Caco-2 (cell line): ENCODE measurements at regions not wholly inside any gene's neighbourhood (a gene's known extent, or its start where the extent isn't known, plus 50 kb on each side); places are given as distances from the start of the nearest gene placed in this dataset.

ENCODE experiments used
- BruUV-seq: library from RNA; stranded (reverse); fragments of 400-500 nt; replicated peaks from 2 replicates; lab custom pipeline; 2021; lab: Mats Ljungman, UMichigan
- CTCF ChIA-PET: fragments of 300-600 bp; sonication (Branson Sonifier 250); formaldehyde crosslinking; loops from one replicate; lab custom pipeline; 2022; ENCODE audit warnings: antibody characterized with exemption; lab: Charles Lee
- POLR2A ChIA-PET: fragments of 300-600 bp; sonication (Branson Sonifier 250); formaldehyde crosslinking; loops from one replicate; lab custom pipeline; 2022; ENCODE audit warnings: antibody characterized with exemption; lab: Charles Lee
- DNase-seq, 2 experiments: peaks; one replicate each; pipeline versions ENCODE4 v3.0.0 to v3.0.0-alpha.2; 2020 to 2022
- H3K27me3 ChIP-seq: replicated peaks from 2 replicates; pipeline ENCODE4 v1.6.0; 2011; ENCODE audit warnings: low read length; ENCODE audit not compliant: control insufficient read depth, insufficient read depth
- H3K36me3 ChIP-seq: 2 replicates; pipeline ENCODE4 v1.5.1; 2011; ENCODE audit warnings: low read length; ENCODE audit not compliant: control insufficient read depth, insufficient read depth
- H3K4me1 ChIP-seq: fragments of 250-450 bp; sonication (Bioruptor Pico); 2 replicates; pipeline ENCODE4 v1.5.1; 2020; ENCODE audit warnings: mild to moderate bottlenecking
- H3K4me3 ChIP-seq: 2 replicates; pipeline ENCODE4 v1.5.1; 2011; ENCODE audit warnings: low read depth, mild to moderate bottlenecking, control low read depth, low read length
- H3K9me3 ChIP-seq: fragments of 250-450 bp; sonication (Bioruptor Pico); 2 replicates; pipeline ENCODE4 v1.5.1; 2020; ENCODE audit warnings: mild to moderate bottlenecking, moderate library complexity
- H3K27ac Mint-ChIP-seq: one replicate; pipeline ENCODE4 v1.8.0; 2022; ENCODE audit warnings: mixed read lengths; ENCODE audit not compliant: unreplicated experiment
- H3K27me3 Mint-ChIP-seq: one replicate; pipeline ENCODE4 v1.8.0; 2022; ENCODE audit warnings: mixed read lengths; ENCODE audit not compliant: insufficient read depth, unreplicated experiment
- H3K36me3 Mint-ChIP-seq: one replicate; pipeline ENCODE4 v1.8.0; 2022; ENCODE audit warnings: mild to moderate bottlenecking, mixed read lengths; ENCODE audit not compliant: insufficient read depth, unreplicated experiment
- H3K4me1 Mint-ChIP-seq: one replicate; pipeline ENCODE4 v1.8.0; 2022; ENCODE audit warnings: low read depth, mixed read lengths; ENCODE audit not compliant: unreplicated experiment
- H3K4me3 Mint-ChIP-seq: one replicate; pipeline ENCODE4 v1.8.0; 2022; ENCODE audit warnings: mild to moderate bottlenecking, moderate library complexity, mixed read lengths; ENCODE audit not compliant: unreplicated experiment
- H3K9me3 Mint-ChIP-seq: one replicate; pipeline ENCODE4 v1.8.0; 2022; ENCODE audit warnings: mixed read lengths; ENCODE audit not compliant: unreplicated experiment
- CTCF ChIP-seq, 2 experiments: fragments of 200-600 bp in 1 of 2; IDR thresholded peaks; 1 replicate in 1 of 2; 2 replicates in 1 of 2; pipeline versions ENCODE4 v1.5.1 to v1.8.0; 2011 to 2022; ENCODE audit warnings: antibody characterized with exemption in 1 of 2, control low read depth in 1 of 2, inconsistent platforms in 1 of 2, low read depth in 1 of 2, low read length in 1 of 2, mild to moderate bottlenecking in 1 of 2, moderate library complexity in 1 of 2; ENCODE audit not compliant: insufficient read depth in 1 of 2, severe bottlenecking in 1 of 2, unreplicated experiment in 1 of 2
- intact Hi-C: fragments of 100-400 bp; cut with micrococcal nuclease; formaldehyde crosslinking; loops from one replicate; pipeline ENCODE4 v1.10.0; 2022; ENCODE audit not compliant: unreplicated experiment

- ChIA-PET POLR2A (no interaction called here), CTCF (no interaction called here)
- H3K9me3 ChIP-seq: no peaks in the 10 kb centered on the region
- intact Hi-C loops: no loop called here
- H3K4me3 ChIP-seq: no peak overlapping the region
- TF ChIP-seq CTCF (IDR thresholded peaks at IDR 0.05; ENCODE audit: insufficient read depth in 1 of 2, low read depth in 1 of 2, low read length in 1 of 2, severe bottlenecking in 1 of 2, unreplicated experiment in 1 of 2): no peak
- Mint-ChIP-seq H3K4me1 (no peaks in the 10 kb centered on the region), H3K27ac (no peak overlapping the region), H3K4me3 (no peak overlapping the region), H3K27me3 (peaks cover 14% of the 10 kb centered on the region), H3K36me3 (no peaks in the 10 kb centered on the region), H3K9me3 (no peaks in the 10 kb centered on the region)
- no TSS peak for BruUV-seq
- no peak for DNase-seq
- H3K36me3 ChIP-seq: no peaks in the 10 kb centered on the region
- H3K27me3 ChIP-seq: no peaks in the 10 kb centered on the region
- no peaks in the 10 kb centered on the region for H3K4me1 ChIP-seq
Measured at GRCh38 chr6:16841241-16841640, 80.0 kb upstream of the ATXN1 start.

GRCh38 chr6:16840725-16841124 lies 79.5 kb upstream of the ATXN1 start:
- BruUV-seq: no TSS peak
- TF ChIP-seq CTCF (IDR thresholded peaks at IDR 0.05; ENCODE audit: insufficient read depth in 1 of 2, low read depth in 1 of 2, low read length in 1 of 2, severe bottlenecking in 1 of 2, unreplicated experiment in 1 of 2): no peak
- H3K4me1 Mint-ChIP-seq: no peaks in the 10 kb centered on the region

GRCh38 chr6:16840291-16840690 lies 79.0 kb upstream of the ATXN1 start:
- H3K4me1 Mint-ChIP-seq: no peaks in the 10 kb centered on the region
- POLR2A ChIA-PET: no interaction called here
- H3K27me3 Mint-ChIP-seq: peaks cover 14% of the 10 kb centered on the region
- Histone ChIP-seq H3K27me3 (no peaks in the 10 kb centered on the region), H3K9me3 (no peaks in the 10 kb centered on the region), H3K36me3 (no peaks in the 10 kb centered on the region), H3K4me1 (no peaks in the 10 kb centered on the region), H3K4me3 (no peak overlapping the region)
- H3K9me3 Mint-ChIP-seq: no peaks in the 10 kb centered on the region
- H3K36me3 Mint-ChIP-seq: no peaks in the 10 kb centered on the region
- no peak overlapping the region for H3K27ac Mint-ChIP-seq
- no peak for DNase-seq
- BruUV-seq: no TSS peak
- H3K4me3 Mint-ChIP-seq: no peak overlapping the region
- intact Hi-C loops: no loop called here
- CTCF ChIA-PET: no interaction called here
- no peak for TF ChIP-seq CTCF (IDR thresholded peaks at IDR 0.05; ENCODE audit: insufficient read depth in 1 of 2, low read depth in 1 of 2, low read length in 1 of 2, severe bottlenecking in 1 of 2, unreplicated experiment in 1 of 2)

More at GRCh38 chr6:16840725-16841124, 79.5 kb upstream of the ATXN1 start:
- DNase-seq: no peak
- Histone ChIP-seq H3K4me1 (no peaks in the 10 kb centered on the region), H3K36me3 (no peaks in the 10 kb centered on the region), H3K4me3 (no peak overlapping the region), H3K9me3 (no peaks in the 10 kb centered on the region), H3K27me3 (no peaks in the 10 kb centered on the region)
- POLR2A ChIA-PET: no interaction called here
- peaks cover 14% of the 10 kb centered on the region for H3K27me3 Mint-ChIP-seq
- H3K36me3 Mint-ChIP-seq: no peaks in the 10 kb centered on the region
- no peak overlapping the region for H3K4me3 Mint-ChIP-seq
- no peak overlapping the region for H3K27ac Mint-ChIP-seq
- intact Hi-C loops: no loop called here
- CTCF ChIA-PET: no interaction called here
- no peaks in the 10 kb centered on the region for H3K9me3 Mint-ChIP-seq
